SU-DHL-6 (cell line): ENCODE measurements at regions not wholly inside any gene's neighbourhood (a gene's known extent, or its start where the extent isn't known, plus 50 kb on each side); places are given as distances from the start of the nearest gene placed in this dataset.

ENCODE experiments used
- H2AFZ ChIP-seq: fragments of 200-600 bp; sonication (generic); 2 replicates; pipeline ENCODE4 v1.6.1; 2014; ENCODE audit warnings: low read depth, mild to moderate bottlenecking, moderate library complexity, mixed read lengths, antibody characterized with exemption, low read length; ENCODE audit not compliant: severe bottlenecking
- H3F3A ChIP-seq: fragments of 200-600 bp; shearing (Covaris generic); 2 replicates; pipeline ENCODE4 v1.6.0; 2016; ENCODE audit warnings: antibody characterized with exemption, mild to moderate bottlenecking; ENCODE audit not compliant: insufficient read depth
- H3K27ac ChIP-seq: fragments of 200-600 bp; sonication (generic); 2 replicates; pipeline ENCODE4 v1.5.1; 2016; ENCODE audit warnings: low read depth, mild to moderate bottlenecking, low read length, moderate library complexity, mixed read lengths
- H3K27me3 ChIP-seq: fragments of 200-600 bp; sonication (generic), shearing (Covaris generic); 2 replicates; pipeline ENCODE4 v1.6.0; 2014; ENCODE audit warnings: mild to moderate bottlenecking, low read length
- H3K36me3 ChIP-seq: fragments of 200-600 bp; sonication (generic); 2 replicates; pipeline ENCODE4 v1.6.1; 2014; ENCODE audit warnings: mild to moderate bottlenecking, low read length, mixed read lengths
- H3K4me2 ChIP-seq: fragments of 300-600, 200-600 bp; shearing (Covaris generic), sonication (generic); 2 replicates; pipeline ENCODE4 v1.6.0; 2014; ENCODE audit warnings: low read length, low read depth, mild to moderate bottlenecking; ENCODE audit not compliant: poor library complexity, severe bottlenecking
- H3K4me3 ChIP-seq: fragments of 200-600 bp; sonication (generic); 2 replicates; pipeline ENCODE4 v1.5.1; 2014; ENCODE audit warnings: antibody characterized with exemption, low read length, mild to moderate bottlenecking, mixed read lengths; ENCODE audit not compliant: insufficient read depth, poor library complexity, severe bottlenecking
- H3K79me2 ChIP-seq: fragments of 200-600 bp; sonication (generic); 2 replicates; pipeline ENCODE4 v1.6.1; 2014; ENCODE audit warnings: mild to moderate bottlenecking, low read length, moderate library complexity; ENCODE audit not compliant: insufficient read depth
- H3K9ac ChIP-seq: fragments of 200-600 bp; sonication (generic); 2 replicates; pipeline ENCODE4 v1.7.0; 2014; ENCODE audit warnings: mild to moderate bottlenecking, low read length
- H3K9me2 ChIP-seq: fragments of 200-600 bp; sonication (generic); replicated peaks from 2 replicates; pipeline ENCODE4 v1.6.1; 2014; ENCODE audit warnings: low read length; ENCODE audit not compliant: insufficient read depth
- H3K9me3 ChIP-seq: fragments of 200-600 bp; sonication (generic); 2 replicates; pipeline ENCODE4 v1.6.1; 2014; ENCODE audit warnings: low read length, mixed read lengths; ENCODE audit not compliant: insufficient read depth
- H4K20me1 ChIP-seq: fragments of 200-600 bp; sonication (generic); 2 replicates; pipeline ENCODE4 v1.6.1; 2014; ENCODE audit warnings: low read depth, mild to moderate bottlenecking, antibody characterized with exemption, low read length, moderate library complexity, mixed read lengths
- EZH2phosphoT487 ChIP-seq: fragments of 200-600 bp; sonication (generic), shearing (Covaris generic); conservative IDR thresholded peaks from 2 replicates; pipeline ENCODE4 v1.6.1; 2018; ENCODE audit warnings: mild to moderate bottlenecking, antibody characterized with exemption, low read length, moderate library complexity, mixed read lengths
- TF ChIP-seq, protein P1 (sequence below): fragments of 200-600 bp; sonication (generic); IDR thresholded peaks from one replicate; pipeline ENCODE4 v1.5.1; 2017; ENCODE audit warnings: antibody characterized with exemption, mild to moderate bottlenecking, low read length, moderate library complexity; ENCODE audit not compliant: insufficient read depth, poor library complexity, severe bottlenecking

DNA sequence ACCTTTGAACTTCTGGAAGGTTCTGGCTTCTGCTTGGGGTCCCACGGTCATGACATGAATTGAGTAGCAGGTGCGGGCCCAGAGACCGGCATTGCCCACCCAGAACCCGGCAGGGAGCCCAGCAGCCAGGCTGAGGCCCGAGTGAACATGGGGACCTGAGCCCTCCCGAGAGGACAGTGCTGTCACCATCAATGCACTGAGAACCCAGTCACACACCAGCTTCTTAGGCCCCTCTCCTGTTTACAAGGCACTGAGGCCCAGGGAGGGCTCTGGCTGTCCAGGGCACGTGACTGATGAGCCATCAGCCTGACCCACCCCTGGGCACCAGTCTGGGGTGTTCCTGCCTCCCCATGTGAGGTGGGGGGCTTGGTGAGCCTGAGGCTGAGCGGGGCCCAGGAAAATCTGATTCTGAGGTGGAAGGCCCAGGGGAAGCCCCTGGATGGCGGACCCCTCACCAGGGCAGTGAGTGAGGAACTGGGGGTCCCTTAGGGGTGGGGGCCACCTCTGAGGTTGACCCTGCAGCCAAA, 60.3 kb upstream of the RNU6ATAC start:
- H3F3A ChIP-seq: no peaks in the 10 kb centered on the region
- H3K4me2 ChIP-seq: no peak overlapping the region
- no peak for TF ChIP-seq EZH2phosphoT487
- TF ChIP-seq, protein P1, sequence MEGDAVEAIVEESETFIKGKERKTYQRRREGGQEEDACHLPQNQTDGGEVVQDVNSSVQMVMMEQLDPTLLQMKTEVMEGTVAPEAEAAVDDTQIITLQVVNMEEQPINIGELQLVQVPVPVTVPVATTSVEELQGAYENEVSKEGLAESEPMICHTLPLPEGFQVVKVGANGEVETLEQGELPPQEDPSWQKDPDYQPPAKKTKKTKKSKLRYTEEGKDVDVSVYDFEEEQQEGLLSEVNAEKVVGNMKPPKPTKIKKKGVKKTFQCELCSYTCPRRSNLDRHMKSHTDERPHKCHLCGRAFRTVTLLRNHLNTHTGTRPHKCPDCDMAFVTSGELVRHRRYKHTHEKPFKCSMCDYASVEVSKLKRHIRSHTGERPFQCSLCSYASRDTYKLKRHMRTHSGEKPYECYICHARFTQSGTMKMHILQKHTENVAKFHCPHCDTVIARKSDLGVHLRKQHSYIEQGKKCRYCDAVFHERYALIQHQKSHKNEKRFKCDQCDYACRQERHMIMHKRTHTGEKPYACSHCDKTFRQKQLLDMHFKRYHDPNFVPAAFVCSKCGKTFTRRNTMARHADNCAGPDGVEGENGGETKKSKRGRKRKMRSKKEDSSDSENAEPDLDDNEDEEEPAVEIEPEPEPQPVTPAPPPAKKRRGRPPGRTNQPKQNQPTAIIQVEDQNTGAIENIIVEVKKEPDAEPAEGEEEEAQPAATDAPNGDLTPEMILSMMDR: no peak

DNA sequence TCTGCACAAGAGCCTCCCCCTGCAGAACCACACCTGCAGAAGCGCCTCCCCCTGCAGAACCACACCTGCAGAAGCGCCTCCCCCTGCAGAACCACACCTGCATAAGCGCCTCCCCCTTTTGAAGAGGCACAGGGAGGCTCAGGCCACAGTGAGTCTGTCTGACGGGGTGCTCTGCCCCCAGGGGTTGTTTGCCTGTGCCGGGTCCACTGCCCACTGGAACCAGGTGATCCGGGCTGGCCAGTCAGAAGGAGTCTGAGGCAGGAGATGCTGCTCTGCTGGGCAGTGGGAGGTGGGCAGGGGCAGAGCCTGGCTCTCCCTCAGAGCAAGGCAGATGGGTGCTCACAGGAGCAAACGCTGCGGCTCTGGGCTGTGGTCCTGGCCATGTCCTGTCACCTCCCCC, 60.8 kb upstream of the RNU6ATAC start:
- TF ChIP-seq EZH2phosphoT487: no peak
- TF ChIP-seq, protein P1: no peak
- no peaks in the 10 kb centered on the region for H3F3A ChIP-seq

More for the DNA sequence above, 60.3 kb upstream of the RNU6ATAC start:
- Histone ChIP-seq H3K79me2 (no peaks in the 10 kb centered on the region), H3K36me3 (no peaks in the 10 kb centered on the region), H2AFZ (no peak overlapping the region), H4K20me1 (no peaks in the 10 kb centered on the region), H3K9ac (no peak overlapping the region), H3K9me3 (no peaks in the 10 kb centered on the region), H3K27me3 (no peaks in the 10 kb centered on the region), H3K9me2 (no peaks in the 10 kb centered on the region), H3K27ac (no peak overlapping the region), H3K4me3 (no peak overlapping the region)

DNA sequence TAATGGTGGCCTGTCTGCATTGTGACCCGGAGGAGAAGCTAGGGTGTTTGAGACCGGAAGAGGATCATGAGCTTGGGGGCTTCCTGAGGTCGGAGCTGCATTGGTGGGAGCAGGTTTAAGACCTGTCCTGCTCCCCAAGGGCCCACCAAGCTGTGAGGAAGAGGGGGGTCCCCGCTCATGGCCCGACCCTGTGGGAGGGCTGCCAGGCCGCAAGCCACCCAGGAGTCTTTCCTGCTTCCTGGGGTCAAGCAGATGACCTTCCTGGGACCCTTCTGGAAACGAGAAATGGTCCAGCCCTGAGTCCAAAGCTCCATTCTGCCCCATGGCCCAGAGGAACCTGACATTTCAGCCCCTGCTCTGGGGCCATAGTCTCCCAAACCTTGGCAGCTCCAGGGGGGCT, 61.5 kb upstream of the RNU6ATAC start:
- Histone ChIP-seq H3K27me3 (no peaks in the 10 kb centered on the region), H3K4me2 (no peak overlapping the region), H3K9me2 (no peaks in the 10 kb centered on the region), H4K20me1 (no peaks in the 10 kb centered on the region), H3F3A (no peaks in the 10 kb centered on the region), H3K79me2 (no peaks in the 10 kb centered on the region), H3K4me3 (no peak overlapping the region), H3K36me3 (no peaks in the 10 kb centered on the region), H3K27ac (no peak overlapping the region), H2AFZ (no peak overlapping the region), H3K9me3 (no peaks in the 10 kb centered on the region), H3K9ac (no peak overlapping the region)
- no peak for TF ChIP-seq EZH2phosphoT487
- TF ChIP-seq, protein P1: no peak

More for the DNA sequence above, 60.8 kb upstream of the RNU6ATAC start:
- Histone ChIP-seq H3K4me2 (no peak overlapping the region), H3K27me3 (no peaks in the 10 kb centered on the region), H3K79me2 (no peaks in the 10 kb centered on the region), H3K9ac (no peak overlapping the region), H3K27ac (no peak overlapping the region), H3K36me3 (no peaks in the 10 kb centered on the region), H4K20me1 (no peaks in the 10 kb centered on the region), H3K4me3 (no peak overlapping the region), H3K9me2 (no peaks in the 10 kb centered on the region), H2AFZ (no peak overlapping the region), H3K9me3 (no peaks in the 10 kb centered on the region)
